Astrocyte of the cerebellum (primary cell): ENCODE measurements at regions not wholly inside any gene's neighbourhood (a gene's known extent, or its start where the extent isn't known, plus 50 kb on each side); places are given as distances from the start of the nearest gene placed in this dataset.
"Not testable (repeated sequence)": the region's sequence is repeated elsewhere in the genome, so short reads cannot be mapped to it uniquely, and the experiment has no call there.

Experiments used
- DNase-seq: peaks from one replicate; pipeline ENCODE4 v3.0.0-alpha.2; 2011; ENCODE audit warnings: low read depth
- H3K4me3 ChIP-seq: 2 replicates; pipeline ENCODE4 v1.5.1; 2011; ENCODE audit warnings: mild to moderate bottlenecking, low read depth, low read length, moderate library complexity
- CTCF ChIP-seq: IDR thresholded peaks from 2 replicates; pipeline ENCODE4 v1.5.1; 2012; ENCODE audit warnings: low read length, low read depth, moderate library complexity, mild to moderate bottlenecking; ENCODE audit errors: missing control alignments
- in situ Hi-C: cut with HindIII; loops from 2 replicates; pipeline ENCODE4 v1.10.0; 2017; ENCODE audit warnings: low sequenced_read_pairs

- no peak for DNase-seq
- in situ Hi-C loops: no loop called here
- no peak overlapping the region for H3K4me3 ChIP-seq
- TF ChIP-seq CTCF: no peak
These were observed 108.7 kb downstream of the TRIM43 start for GRCh38 chr2:95700519-95700918.

GRCh38 chr2:95702471-95702870 lies 110.7 kb downstream of the TRIM43 start:
- in situ Hi-C loops: no loop called here
- H3K4me3 ChIP-seq: no peak overlapping the region
- DNase-seq: no peak
- TF ChIP-seq CTCF: no peak

- DNase-seq, H3K4me3 ChIP-seq, in situ Hi-C loops: not testable (repeated sequence)
These were observed 115.4 kb downstream of the TRIM43 start for GRCh38 chr2:95707161-95707560.

- no peak overlapping the region for H3K4me3 ChIP-seq
- in situ Hi-C loops: no loop called here
- TF ChIP-seq CTCF: no peak
- DNase-seq: no peak
These were observed 116.0 kb downstream of the TRIM43 start for GRCh38 chr2:95707837-95708236.

GRCh38 chr2:95709831-95710230 lies 118.0 kb downstream of the TRIM43 start:
- in situ Hi-C loops: no loop called here
- no peak overlapping the region for H3K4me3 ChIP-seq
- TF ChIP-seq CTCF: no peak
- no peak for DNase-seq

- DNase-seq, H3K4me3 ChIP-seq, in situ Hi-C loops: not testable (repeated sequence)
These were observed 121.8 kb downstream of the TRIM43 start for GRCh38 chr2:95713470-95714177.

DNA sequence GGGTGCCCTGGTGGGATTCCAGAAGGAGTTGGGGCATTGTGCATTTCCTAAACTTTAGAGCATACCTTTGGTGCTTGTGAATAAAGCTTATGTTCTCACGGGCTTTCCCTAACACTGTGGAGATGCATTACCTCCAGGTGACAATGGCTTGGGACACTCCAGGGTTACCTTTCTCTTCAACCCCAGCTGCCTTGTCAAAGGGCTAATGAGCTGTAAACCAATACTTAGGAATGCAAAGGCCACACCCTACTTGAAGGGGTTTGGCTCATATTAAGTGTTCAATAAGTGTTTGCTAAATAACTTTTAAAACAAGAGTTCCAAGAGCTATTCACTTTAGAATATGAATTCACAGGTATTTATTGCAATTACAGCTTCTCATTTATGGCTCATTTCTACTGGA lies 122.6 kb downstream of the TRIM43 start:
- in situ Hi-C loops, H3K4me3 ChIP-seq, DNase-seq: not testable (repeated sequence)

GRCh38 chr2:95719473-95720060 lies 127.8 kb downstream of the TRIM43 start:
- TF ChIP-seq CTCF: no peak
- in situ Hi-C loops: no loop called here
- H3K4me3 ChIP-seq: no peak overlapping the region
- DNase-seq: no peak
